CD4-positive, CD25-positive, alpha-beta regulatory T cell (primary cell): ENCODE measurements at regions not wholly inside any gene's neighbourhood (a gene's known extent, or its start where the extent isn't known, plus 50 kb on each side); places are given as distances from the start of the nearest gene placed in this dataset.

Experiments used
- ATAC-seq, 2 donors: fragments of 150-1000 bp; cut with Tn5 transposase; one replicate each; pipeline ENCODE4 v1.10.0; 2021; ENCODE audit warnings: low read depth in 2 of 2, moderate number of reproducible peaks in 2 of 2, moderate library complexity in 1 of 2
- DNase-seq, 3 donors: peaks; one replicate each; pipeline versions ENCODE4 v3.0.0 to v3.0.0-alpha.2; 2012 to 2022; ENCODE audit warnings: mixed read lengths in 1 of 3
- H3K27ac ChIP-seq: one replicate; pipeline ENCODE4 v1.7.0; 2013; ENCODE audit warnings: mild to moderate bottlenecking, low read length; ENCODE audit not compliant: insufficient read depth, poor library complexity, severe bottlenecking
- H3K27me3 ChIP-seq: one replicate; pipeline ENCODE4 v1.7.0; 2013; ENCODE audit warnings: low read length; ENCODE audit not compliant: control insufficient read depth, insufficient read depth
- H3K36me3 ChIP-seq: one replicate; pipeline ENCODE4 v1.7.0; 2013; ENCODE audit warnings: mild to moderate bottlenecking, low read length, moderate library complexity; ENCODE audit not compliant: control insufficient read depth, insufficient read depth
- H3K4me1 ChIP-seq: 2 replicates; pipeline ENCODE4 v1.7.0; 2013; ENCODE audit warnings: mild to moderate bottlenecking, low read length; ENCODE audit not compliant: insufficient read depth, control insufficient read depth, poor library complexity, severe bottlenecking
- H3K4me3 ChIP-seq: one replicate; pipeline ENCODE4 v1.7.0; 2013; ENCODE audit warnings: low read depth, mild to moderate bottlenecking, low read length, moderate library complexity
- H3K9me3 ChIP-seq, 2 experiments: 1 replicate in 1 of 2; 2 replicates in 1 of 2; pipeline ENCODE4 v1.7.0; 2013; ENCODE audit warnings: low read length in 2 of 2, mild to moderate bottlenecking in 1 of 2, moderate library complexity in 1 of 2; ENCODE audit not compliant: control insufficient read depth in 2 of 2
- H3K27ac Mint-ChIP-seq, 3 donors: one replicate each; pipeline ENCODE4 v1.8.0; 2020 to 2022; ENCODE audit warnings: mild to moderate bottlenecking in 3 of 3, mixed read lengths in 3 of 3, moderate library complexity in 2 of 3
- H3K27me3 Mint-ChIP-seq: one replicate; pipeline ENCODE4 v1.8.0; 2022; ENCODE audit warnings: mild to moderate bottlenecking, mixed read lengths
- H3K36me3 Mint-ChIP-seq: one replicate; pipeline ENCODE4 v1.8.0; 2020; ENCODE audit warnings: mixed read lengths
- H3K4me1 Mint-ChIP-seq, 4 donors: one replicate each; pipeline ENCODE4 v1.8.0; 2020 to 2022; ENCODE audit warnings: mixed read lengths in 4 of 4, mild to moderate bottlenecking in 1 of 4
- H3K4me3 Mint-ChIP-seq, 4 donors: one replicate each; pipeline ENCODE4 v1.8.0; 2020 to 2022; ENCODE audit warnings: mild to moderate bottlenecking in 4 of 4, mixed read lengths in 4 of 4, moderate library complexity in 3 of 4
- H3K9me3 Mint-ChIP-seq, 7 donors: one replicate each; pipeline ENCODE4 v1.8.0; 2020 to 2022; ENCODE audit warnings: mixed read lengths in 7 of 7, mild to moderate bottlenecking in 3 of 7, moderate library complexity in 2 of 7

DNA sequence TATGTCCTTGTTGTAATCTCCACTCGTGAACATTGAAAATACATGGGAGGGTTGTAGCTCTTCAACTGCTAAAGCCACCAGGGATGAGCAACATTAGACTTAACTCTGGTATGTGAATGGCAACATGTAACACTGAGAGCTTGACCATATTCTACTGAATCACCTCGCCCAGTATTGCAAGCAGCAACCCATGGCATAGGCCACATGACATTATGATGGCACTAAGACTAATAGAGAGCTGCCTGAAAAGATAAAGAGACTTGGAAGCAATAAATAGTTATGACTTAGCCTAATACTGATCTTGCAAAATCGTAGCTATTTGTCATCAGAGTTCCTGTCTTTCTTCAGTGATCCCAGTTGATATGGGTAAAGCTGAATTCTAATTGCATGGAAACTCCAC is 108.4 kb upstream of the NREP start:
- Mint-ChIP-seq H3K27me3 (no peaks in the 10 kb centered on the region), H3K36me3 (no peaks in the 10 kb centered on the region), H3K4me3 (no peak overlapping the region), H3K4me1 (no peaks in the 10 kb centered on the region), H3K27ac (no peak overlapping the region), H3K9me3 (peaks cover 0 to 8% (median 3%) of the 10 kb centered on the region in 7 donors)
- ATAC-seq (no peak), DNase-seq (no peak)
- no peaks in the 10 kb centered on the region for H3K4me1 ChIP-seq
- no peaks in the 10 kb centered on the region for H3K9me3 ChIP-seq
- no peak overlapping the region for H3K27ac ChIP-seq
- H3K4me3 ChIP-seq, result no peak overlapping the region
- no peaks in the 10 kb centered on the region for H3K36me3 ChIP-seq
- no peaks in the 10 kb centered on the region for H3K27me3 ChIP-seq

DNA sequence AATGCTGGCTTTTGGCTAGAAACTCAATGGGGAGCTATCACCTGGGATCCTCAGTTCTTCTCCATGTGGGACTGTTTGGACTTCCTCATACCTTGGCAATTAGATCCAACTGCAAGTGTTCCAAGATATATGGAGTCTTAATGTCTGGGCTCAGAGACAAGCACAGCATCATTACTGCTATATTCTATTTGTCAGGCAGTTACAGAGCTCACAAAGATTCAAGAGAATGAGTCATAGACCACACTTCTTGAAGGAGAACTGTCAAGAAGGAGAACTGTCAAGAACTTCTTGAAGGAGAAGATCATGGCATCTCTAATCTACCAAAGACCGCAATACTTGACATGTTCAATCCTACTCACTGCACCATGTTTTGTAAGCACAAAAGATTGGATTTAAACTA is 106.8 kb upstream of the NREP start:
- peaks cover 0 to 8% (median 3%) of the 10 kb centered on the region in 7 donors for H3K9me3 Mint-ChIP-seq
- no peaks in the 10 kb centered on the region for H3K4me1 Mint-ChIP-seq
- Histone ChIP-seq H3K27ac (no peak overlapping the region), H3K4me3 (no peak overlapping the region), H3K4me1 (no peaks in the 10 kb centered on the region), H3K9me3 (no peaks in the 10 kb centered on the region), H3K27me3 (no peaks in the 10 kb centered on the region), H3K36me3 (no peaks in the 10 kb centered on the region)
- H3K27me3 Mint-ChIP-seq, result no peaks in the 10 kb centered on the region
- no peaks in the 10 kb centered on the region for H3K36me3 Mint-ChIP-seq
- H3K27ac Mint-ChIP-seq, result no peak overlapping the region
- H3K4me3 Mint-ChIP-seq, result no peak overlapping the region
- ATAC-seq (no peak), DNase-seq (no peak)

DNA sequence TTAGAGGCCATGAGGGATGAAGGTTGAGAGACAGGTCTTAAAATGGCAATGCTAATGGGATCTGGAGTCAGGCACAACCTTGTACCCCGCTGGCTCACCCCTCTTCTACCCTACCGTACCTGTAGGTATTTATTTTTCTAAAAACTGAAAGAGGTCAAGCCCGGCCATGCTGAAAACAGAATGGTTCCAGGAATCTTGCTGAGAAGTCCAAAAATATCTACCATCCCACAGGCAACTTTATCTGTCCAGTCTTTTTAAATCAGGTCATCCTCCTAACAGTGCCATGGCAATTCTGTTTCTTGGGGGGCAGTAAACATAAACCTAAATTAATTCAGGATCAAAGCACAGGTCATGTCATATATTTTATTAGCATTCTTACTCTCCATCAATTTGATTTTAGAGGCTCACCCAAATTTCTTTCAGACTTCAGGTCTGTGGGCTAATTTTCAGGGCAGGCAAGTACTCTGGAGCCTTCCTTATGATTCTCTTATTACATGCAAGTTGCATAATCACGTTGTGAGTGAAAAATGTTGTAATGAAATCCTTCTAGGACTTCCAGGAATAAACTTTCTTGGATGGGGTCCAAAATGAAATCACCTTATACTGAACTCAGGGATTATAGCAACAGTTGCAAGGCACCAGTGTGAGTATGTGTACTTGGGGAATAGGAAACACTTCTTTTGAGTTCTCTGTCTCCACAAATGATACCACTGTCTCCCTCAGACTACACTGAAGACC is 102.7 kb upstream of the NREP start:
- H3K27ac ChIP-seq, result no peak overlapping the region
- Mint-ChIP-seq H3K27me3 (no peaks in the 10 kb centered on the region), H3K27ac (no peak overlapping the region), H3K4me3 (no peak overlapping the region), H3K4me1 (no peaks in the 10 kb centered on the region), H3K9me3 (peaks cover 0 to 5% (median 0%) of the 10 kb centered on the region in 7 donors), H3K36me3 (no peaks in the 10 kb centered on the region)
- H3K4me3 ChIP-seq, result no peak overlapping the region
- DNase-seq (no peak), ATAC-seq (no peak)
- H3K4me1 ChIP-seq, result no peaks in the 10 kb centered on the region
- no peaks in the 10 kb centered on the region for H3K9me3 ChIP-seq
- no peaks in the 10 kb centered on the region for H3K27me3 ChIP-seq
- H3K36me3 ChIP-seq, result no peaks in the 10 kb centered on the region

DNA sequence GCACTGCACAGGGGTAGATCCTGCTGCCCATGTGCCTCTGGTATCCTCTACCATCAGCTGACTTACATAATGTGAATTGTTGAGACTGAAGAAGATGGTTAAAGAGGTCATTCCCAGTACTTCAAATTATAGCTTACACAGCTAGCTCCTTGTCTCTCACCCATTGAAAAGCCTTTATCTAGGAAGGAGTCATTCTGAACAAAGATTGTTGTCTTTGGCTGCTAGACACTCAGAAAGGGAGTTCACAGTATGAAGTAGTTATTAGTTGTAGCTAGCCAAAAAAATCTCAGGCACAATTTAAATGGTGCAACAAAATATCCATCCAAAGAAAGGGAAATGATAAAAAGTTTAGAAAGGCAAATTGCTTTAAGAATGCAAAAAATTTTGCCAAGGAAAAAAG is 102.0 kb upstream of the NREP start:
- ATAC-seq, result no peak
- H3K4me1 Mint-ChIP-seq, result no peaks in the 10 kb centered on the region
- Histone ChIP-seq H3K4me3 (no peak overlapping the region), H3K9me3 (no peaks in the 10 kb centered on the region), H3K36me3 (no peaks in the 10 kb centered on the region), H3K4me1 (no peaks in the 10 kb centered on the region), H3K27ac (no peak overlapping the region), H3K27me3 (no peaks in the 10 kb centered on the region)
- H3K9me3 Mint-ChIP-seq, result peaks cover 0 to 5% (median 0%) of the 10 kb centered on the region in 7 donors
- H3K27ac Mint-ChIP-seq, result no peak overlapping the region
- H3K36me3 Mint-ChIP-seq, result no peaks in the 10 kb centered on the region
- H3K27me3 Mint-ChIP-seq, result no peaks in the 10 kb centered on the region
- no peak for DNase-seq
- H3K4me3 Mint-ChIP-seq, result no peak overlapping the region

DNA sequence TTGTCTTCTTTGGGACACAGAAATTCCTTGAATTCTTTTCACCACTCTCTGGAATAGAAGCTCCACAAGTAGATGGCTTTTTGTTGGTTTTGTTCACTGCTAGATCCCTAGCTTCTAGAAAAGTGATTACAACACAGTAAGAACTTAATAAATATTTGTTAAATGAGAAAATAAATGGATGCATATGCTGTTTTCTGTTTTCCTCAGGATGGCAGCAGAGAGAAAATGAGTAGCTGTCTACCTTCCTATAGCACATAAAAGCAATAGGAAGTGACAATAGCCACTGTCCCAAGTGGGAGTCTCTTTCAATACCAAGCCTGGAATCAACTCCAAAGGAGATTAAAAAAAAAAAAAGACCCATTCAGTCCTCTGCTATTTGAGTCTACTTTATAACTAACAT is 100.6 kb upstream of the NREP start:
- ATAC-seq, result no peak
- Mint-ChIP-seq H3K27ac (no peak overlapping the region), H3K4me1 (no peaks in the 10 kb centered on the region)

DNA sequence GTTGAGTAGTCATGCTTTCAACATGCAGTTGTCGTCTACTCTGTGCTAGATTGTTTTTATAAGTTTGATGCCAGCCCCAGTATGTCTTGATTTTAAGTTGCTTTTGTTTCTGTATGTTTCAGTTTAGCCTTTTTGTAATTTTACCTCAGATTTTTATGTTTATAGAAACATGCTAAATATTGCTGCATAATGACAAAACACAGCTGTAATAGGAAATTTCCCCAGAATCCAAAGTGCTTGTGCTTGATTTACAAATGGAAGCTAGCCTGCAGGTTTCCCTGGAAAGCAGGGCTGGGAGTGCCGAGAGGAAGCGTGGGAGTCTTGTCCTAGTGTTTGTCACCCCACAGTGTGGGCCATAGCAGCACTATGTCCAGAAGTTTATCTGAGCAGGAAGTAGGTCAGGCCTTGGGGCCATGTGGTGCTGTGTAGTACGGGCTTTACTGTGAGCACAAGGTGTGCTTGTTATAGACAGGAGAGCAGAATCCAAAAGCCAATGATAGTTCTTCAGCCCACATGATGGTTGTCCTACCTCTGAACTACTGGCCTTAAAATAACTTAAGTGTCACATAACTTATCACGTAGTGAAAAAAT is 100.0 kb upstream of the NREP start:
- DNase-seq, result no peak
- ATAC-seq, result no peak
- H3K36me3 Mint-ChIP-seq, result no peaks in the 10 kb centered on the region
- H3K9me3 Mint-ChIP-seq, result peaks cover 0 to 1% (median 0%) of the 10 kb centered on the region in 7 donors
- H3K27ac ChIP-seq, result no peak overlapping the region
- H3K36me3 ChIP-seq, result no peaks in the 10 kb centered on the region
- no peaks in the 10 kb centered on the region for H3K27me3 ChIP-seq
- no peak overlapping the region for H3K27ac Mint-ChIP-seq
- H3K4me3 ChIP-seq, result no peak overlapping the region
- no peaks in the 10 kb centered on the region for H3K27me3 Mint-ChIP-seq
- no peaks in the 10 kb centered on the region for H3K9me3 ChIP-seq
- H3K4me3 Mint-ChIP-seq, result no peak overlapping the region
- no peaks in the 10 kb centered on the region for H3K4me1 ChIP-seq
- H3K4me1 Mint-ChIP-seq, result no peaks in the 10 kb centered on the region

More for the DNA sequence above, 100.6 kb upstream of the NREP start:
- Histone ChIP-seq H3K27me3 (no peaks in the 10 kb centered on the region), H3K4me3 (no peak overlapping the region), H3K27ac (no peak overlapping the region), H3K9me3 (no peaks in the 10 kb centered on the region), H3K4me1 (no peaks in the 10 kb centered on the region), H3K36me3 (no peaks in the 10 kb centered on the region)
- Mint-ChIP-seq H3K27me3 (no peaks in the 10 kb centered on the region), H3K9me3 (peaks cover 0 to 2% (median 0%) of the 10 kb centered on the region in 7 donors), H3K4me3 (no peak overlapping the region), H3K36me3 (no peaks in the 10 kb centered on the region)
- no peak for DNase-seq

DNA sequence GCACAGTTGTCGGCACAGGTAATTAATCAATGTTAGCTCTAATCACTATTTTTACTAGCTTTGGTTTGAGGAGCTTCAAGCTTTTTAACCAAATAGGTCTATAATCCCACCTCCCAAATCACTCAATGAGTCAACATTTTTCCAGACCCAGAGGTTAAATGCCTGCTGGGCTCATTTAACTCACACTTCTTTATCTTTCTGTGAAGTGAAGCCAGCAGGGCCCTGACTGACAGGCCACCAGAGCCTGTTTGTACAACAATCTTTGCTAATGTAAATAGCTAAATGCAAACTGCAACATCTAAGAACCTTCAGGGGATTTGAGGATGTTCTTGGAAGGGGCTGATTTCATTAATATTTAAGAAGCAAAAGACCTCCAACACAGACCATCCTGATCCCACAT is 98.4 kb upstream of the NREP start:
- ATAC-seq (no peak), DNase-seq (no peak)
- Histone ChIP-seq H3K27ac (no peak overlapping the region), H3K27me3 (no peaks in the 10 kb centered on the region), H3K9me3 (no peaks in the 10 kb centered on the region), H3K4me3 (no peak overlapping the region), H3K4me1 (no peaks in the 10 kb centered on the region), H3K36me3 (no peaks in the 10 kb centered on the region)
- Mint-ChIP-seq H3K9me3 (no peaks in the 10 kb centered on the region), H3K36me3 (no peaks in the 10 kb centered on the region), H3K4me1 (no peaks in the 10 kb centered on the region), H3K4me3 (no peak overlapping the region), H3K27ac (no peak overlapping the region), H3K27me3 (no peaks in the 10 kb centered on the region)

DNA sequence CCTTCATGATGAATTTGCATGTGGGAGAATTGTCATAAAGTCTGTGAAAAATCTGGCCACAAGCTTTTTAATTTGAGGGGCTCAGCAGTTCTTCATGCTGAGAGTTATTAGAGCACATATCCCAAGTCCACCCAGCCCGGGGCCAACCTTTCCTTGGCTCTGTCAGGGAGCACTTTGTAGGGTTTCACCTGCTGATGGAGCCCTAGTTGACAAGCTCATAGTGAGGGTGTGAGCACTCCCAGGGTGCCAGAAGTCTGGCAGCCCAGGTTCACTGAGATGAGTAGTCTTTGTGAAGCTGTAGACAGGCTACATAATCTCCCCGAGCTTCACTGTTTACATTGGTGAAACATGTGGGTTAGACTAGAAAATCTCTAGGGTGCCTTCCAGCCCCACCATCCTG is 97.2 kb upstream of the NREP start:
- Mint-ChIP-seq H3K27ac (no peak overlapping the region), H3K4me3 (no peak overlapping the region), H3K27me3 (no peaks in the 10 kb centered on the region), H3K4me1 (no peaks in the 10 kb centered on the region), H3K9me3 (peaks cover 0 to 2% (median 0%) of the 10 kb centered on the region in 7 donors), H3K36me3 (no peaks in the 10 kb centered on the region)
- Histone ChIP-seq H3K27ac (no peak overlapping the region), H3K9me3 (no peaks in the 10 kb centered on the region), H3K36me3 (no peaks in the 10 kb centered on the region), H3K4me3 (no peak overlapping the region), H3K4me1 (no peaks in the 10 kb centered on the region), H3K27me3 (no peaks in the 10 kb centered on the region)
- no peak for ATAC-seq
- DNase-seq, result no peak
